ENCODE measurements at regions not wholly inside any gene's neighbourhood (a gene's known extent, or its start where the extent isn't known, plus 50 kb on each side); places are given as distances from the start of the nearest gene placed in this dataset.
"Not testable (repeated sequence)": the region's sequence is repeated elsewhere in the genome, so short reads cannot be mapped to it uniquely, and the experiment has no call there.

- no peak for TF ChIP-seq ZNF274 (IDR thresholded peaks at IDR 0.05; ENCODE audit: low read depth, low read length)
- H3K4me3 ChIP-seq (ENCODE audit: low read length) = no peak overlapping the region
These were observed 51.1 kb downstream of the DOP1B start for GRCh38 chr21:36207577-36208320.

DNA sequence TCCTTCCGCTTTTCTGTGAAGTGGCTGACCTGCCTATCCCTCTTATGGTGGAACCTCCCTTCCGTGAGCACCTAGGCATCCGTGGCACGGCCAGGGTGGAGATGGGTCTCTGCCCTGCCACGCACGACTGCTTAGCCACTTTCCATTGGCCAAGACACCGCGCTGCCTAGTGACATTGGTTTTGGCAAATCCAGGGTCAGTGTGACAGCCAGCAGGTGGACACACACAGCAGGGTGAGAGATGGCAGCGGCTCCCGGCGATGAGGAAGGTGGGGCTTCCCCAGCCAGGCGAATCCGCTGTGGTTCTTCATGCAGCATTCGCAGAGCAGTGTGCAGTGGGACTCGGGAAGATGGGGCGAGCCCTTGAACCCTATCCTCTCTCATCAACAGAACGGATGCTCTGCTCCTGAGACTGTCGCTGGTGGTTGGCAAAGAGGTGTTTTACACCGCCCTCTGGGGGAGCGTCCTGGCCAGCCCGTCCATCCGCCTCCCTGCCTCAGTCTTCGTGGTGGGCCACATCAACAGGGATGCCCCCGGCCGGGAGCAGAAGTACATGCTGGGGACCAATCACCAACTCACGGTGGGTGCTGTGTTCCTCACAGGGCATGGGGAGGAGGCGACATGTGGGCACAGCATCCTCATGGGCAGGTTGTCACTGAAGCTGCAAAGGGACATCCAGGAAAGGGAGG, 51.8 kb downstream of the DOP1B start:
- no peak overlapping the region for H3K4me3 ChIP-seq (ENCODE audit: low read length)
- no peak for TF ChIP-seq ZNF274 (IDR thresholded peaks at IDR 0.05; ENCODE audit: low read depth, low read length)

GRCh38 chr21:36209626-36210171, 53.1 kb downstream of the DOP1B start:
- H3K4me3 ChIP-seq (ENCODE audit: low read length) = no peak overlapping the region
- no peak for TF ChIP-seq ZNF274 (IDR thresholded peaks at IDR 0.05; ENCODE audit: low read depth, low read length)

GRCh38 chr21:36210779-36211659, 54.4 kb downstream of the DOP1B start:
- TF ChIP-seq ZNF274 (IDR thresholded peaks at IDR 0.05; ENCODE audit: low read depth, low read length) = no peak
- H3K4me3 ChIP-seq (ENCODE audit: low read length) = no peak overlapping the region

DNA sequence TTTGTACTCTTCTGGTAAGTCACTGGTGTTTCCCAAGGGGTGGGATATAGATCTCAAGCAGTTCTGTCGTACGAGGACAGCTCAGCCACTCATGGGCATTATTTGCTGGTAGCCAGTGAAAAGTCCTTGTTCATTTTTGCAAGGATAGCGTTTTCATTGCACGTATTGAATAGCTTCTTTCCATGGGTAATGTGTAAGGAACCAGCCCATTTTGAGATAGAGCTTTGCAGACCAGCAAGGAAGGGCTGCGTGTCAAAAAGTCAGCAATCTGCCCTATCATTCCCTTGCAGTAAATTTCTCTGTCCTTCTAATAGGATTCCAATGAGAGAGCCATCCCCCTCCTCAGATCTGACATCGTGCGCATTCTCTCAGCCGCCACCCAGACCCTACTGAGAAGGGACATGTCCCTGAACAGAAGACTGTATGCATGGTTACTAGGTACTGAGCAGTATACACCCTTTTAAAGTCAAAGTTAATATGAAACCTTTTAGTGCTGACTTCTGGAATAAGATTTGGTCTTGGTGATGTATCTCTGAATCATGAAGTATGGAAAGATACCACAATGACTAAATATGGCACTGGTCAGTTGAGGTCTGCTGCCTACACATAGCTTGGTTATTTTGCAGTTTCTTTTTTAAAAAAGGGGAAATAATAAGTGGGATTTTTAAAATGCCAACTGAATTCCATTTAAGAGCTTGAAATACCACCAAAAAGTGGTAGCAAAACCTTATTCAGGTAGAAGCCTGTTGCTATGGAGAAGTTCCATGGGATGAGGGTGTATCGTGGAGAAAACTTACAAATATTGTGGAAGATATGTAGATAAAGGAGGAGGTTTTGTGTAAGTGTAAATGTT, 55.3 kb downstream of the DOP1B start:
- H3K4me3 ChIP-seq (ENCODE audit: low read length) = no peak overlapping the region
- TF ChIP-seq ZNF274 (IDR thresholded peaks at IDR 0.05; ENCODE audit: low read depth, low read length) = no peak

DNA sequence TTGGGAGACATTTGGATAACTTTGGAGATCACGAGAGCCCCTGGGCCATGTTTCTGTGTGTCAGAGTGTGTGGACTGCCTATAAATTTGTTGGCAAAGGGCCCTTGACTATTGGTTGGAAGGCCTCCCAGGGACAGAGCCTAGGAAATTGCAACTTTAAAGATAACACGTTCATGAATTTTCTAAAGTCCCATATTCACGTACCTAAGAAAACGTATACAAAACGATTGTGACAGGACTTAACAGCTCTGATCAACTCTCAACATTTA, 55.8 kb downstream of the DOP1B start:
- TF ChIP-seq ZNF274 (IDR thresholded peaks at IDR 0.05; ENCODE audit: low read depth, low read length) = no peak

GRCh38 chr21:36214561-36214960, 57.9 kb downstream of the DOP1B start:
- no peak for TF ChIP-seq ZNF274 (IDR thresholded peaks at IDR 0.05; ENCODE audit: low read depth, low read length)

More for the DNA sequence above, 55.8 kb downstream of the DOP1B start:
- no peak overlapping the region for H3K4me3 ChIP-seq (ENCODE audit: low read length)

DNA sequence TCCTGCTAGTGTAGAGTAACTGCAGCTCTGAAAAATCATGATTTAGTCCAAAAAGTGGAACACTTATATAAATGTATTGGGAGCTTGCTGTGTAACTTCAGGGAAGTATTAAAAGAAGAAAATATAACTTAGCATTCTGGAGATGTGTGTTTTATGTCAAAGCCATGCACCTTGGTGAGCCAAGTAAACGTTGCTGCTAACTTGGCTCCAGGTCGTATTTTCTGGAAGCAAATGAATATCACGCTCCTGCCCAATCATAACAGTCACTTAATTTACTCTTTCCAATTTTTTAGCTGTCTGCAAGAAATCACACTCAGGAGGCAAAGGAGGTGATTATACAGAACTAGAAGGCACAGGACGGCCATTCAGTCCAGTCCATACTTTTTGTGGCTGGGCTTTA, 61.1 kb downstream of the DOP1B start:
- no peak for TF ChIP-seq ZNF274 (IDR thresholded peaks at IDR 0.05; ENCODE audit: low read depth, low read length)
- H3K4me3 ChIP-seq (ENCODE audit: low read length) = no peak overlapping the region

More at GRCh38 chr21:36214561-36214960, 57.9 kb downstream of the DOP1B start:
- no peak overlapping the region for H3K4me3 ChIP-seq (ENCODE audit: low read length)

GRCh38 chr21:36218691-36219090, 62.1 kb downstream of the DOP1B start:
- TF ChIP-seq ZNF274 (IDR thresholded peaks at IDR 0.05; ENCODE audit: low read depth, low read length) = no peak
- H3K4me3 ChIP-seq (ENCODE audit: low read length) = no peak overlapping the region

- no peak overlapping the region for H3K4me3 ChIP-seq (ENCODE audit: low read length)
- no peak for TF ChIP-seq ZNF274 (IDR thresholded peaks at IDR 0.05; ENCODE audit: low read depth, low read length)
These were observed 66.8 kb downstream of the DOP1B start for GRCh38 chr21:36223451-36223850.

GRCh38 chr21:36229181-36229580, 72.6 kb downstream of the DOP1B start:
- no peak for TF ChIP-seq ZNF274 (IDR thresholded peaks at IDR 0.05; ENCODE audit: low read depth, low read length)
- H3K4me3 ChIP-seq (ENCODE audit: low read length) = no peak overlapping the region

DNA sequence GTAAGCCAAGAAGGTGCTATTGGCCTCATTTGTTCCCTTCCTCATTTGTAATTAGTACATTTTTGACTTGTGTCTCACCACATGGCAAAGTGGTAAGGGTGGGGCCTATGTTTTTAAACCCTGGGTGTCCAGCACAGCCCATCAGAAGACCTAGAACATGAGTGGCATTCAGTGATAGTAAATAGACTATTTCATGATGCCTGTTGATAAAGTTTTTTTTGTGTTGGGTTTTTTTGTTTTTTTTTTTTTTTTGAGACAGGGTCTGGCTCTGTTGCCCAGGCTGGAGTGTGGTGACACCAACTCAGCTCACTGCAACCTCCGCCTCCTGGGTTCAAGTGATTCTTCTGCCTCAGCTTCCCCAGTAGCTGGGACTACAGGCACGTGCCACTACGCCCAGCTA, 74.8 kb downstream of the DOP1B start:
- H3K4me3 ChIP-seq (ENCODE audit: low read length) = not testable (repeated sequence)

DNA sequence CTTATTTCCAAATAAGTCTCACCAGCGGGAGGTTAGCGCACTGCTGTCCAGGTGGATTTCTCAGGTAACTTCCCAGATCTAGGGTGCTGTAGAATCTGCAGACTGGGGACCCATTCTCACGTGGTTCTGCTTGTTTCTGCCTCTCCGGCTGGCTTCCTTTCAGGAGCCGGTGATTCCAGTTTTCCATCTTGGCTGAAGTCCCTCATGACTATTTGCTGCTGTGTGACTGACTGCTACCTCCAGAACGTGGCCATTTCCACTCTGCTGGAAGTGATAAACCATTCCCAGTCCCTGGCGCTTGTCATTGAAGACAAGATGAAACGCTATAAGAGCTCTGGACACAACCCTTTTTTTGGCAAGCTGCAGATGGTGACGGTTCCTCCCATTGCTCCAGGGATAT, 76.0 kb downstream of the DOP1B start:
- TF ChIP-seq ZNF274 (IDR thresholded peaks at IDR 0.05; ENCODE audit: low read depth, low read length) = no peak
- H3K4me3 ChIP-seq (ENCODE audit: low read length) = no peak overlapping the region
